A549 (cell line): ENCODE measurements at regions not wholly inside any gene's neighbourhood (a gene's known extent, or its start where the extent isn't known, plus 50 kb on each side); places are given as distances from the start of the nearest gene placed in this dataset.

Experiments
- BHLHE40 ChIP-seq: IDR thresholded peaks from 2 replicates; pipeline ENCODE4 v1.6.1; 2012; ENCODE audit warnings: low read depth, low read length, inconsistent platforms
- CBX2 ChIP-seq: fragments of 200-600 bp; sonication (generic); IDR thresholded peaks from 2 replicates; pipeline ENCODE4 v1.6.1; 2016; ENCODE audit warnings: low read depth, mild to moderate bottlenecking, borderline replicate concordance
- CHD2 ChIP-seq: fragments of 150-350 bp; IDR thresholded peaks from 2 replicates; pipeline ENCODE4 v1.6.1; 2014; ENCODE audit warnings: low read length; ENCODE audit not compliant: partially characterized antibody
- HOXA7 ChIP-seq: fragments of 250-450 bp; sonication (Bioruptor Pico); IDR thresholded peaks from 2 replicates; pipeline ENCODE4 v1.5.0; 2020; ENCODE audit warnings: mild to moderate bottlenecking, moderate library complexity
- MAZ ChIP-seq: fragments of 150-350 bp; IDR thresholded peaks from 2 replicates; pipeline ENCODE4 v1.6.1; 2014; ENCODE audit warnings: antibody characterized with exemption, low read depth, low read length, borderline replicate concordance
- POLR2A ChIP-seq: IDR thresholded peaks from 2 replicates; pipeline ENCODE4 v1.6.1; 2012; ENCODE audit warnings: mild to moderate bottlenecking, low read length
- USF2 ChIP-seq: fragments of 450-650 bp; IDR thresholded peaks from 2 replicates; pipeline ENCODE4 v1.6.1; 2014; ENCODE audit warnings: antibody characterized with exemption
- TF ChIP-seq, protein P1 (sequence below): fragments of >200 bp; sonication (Bioruptor Twin); formaldehyde crosslinking; IDR thresholded peaks from 3 replicates; pipeline ENCODE4 v1.5.1; 2016

GRCh38 chrX:113305496-113305895 lies 464.9 kb upstream of the AMOT start:
- TF ChIP-seq BHLHE40 (no peak), MAZ (no peak), HOXA7 (CRISPR knock-in tag) (no peak), POLR2A (no peak), CHD2 (no peak), CBX2 (no peak), USF2 (no peak)
- TF ChIP-seq, protein P1, sequence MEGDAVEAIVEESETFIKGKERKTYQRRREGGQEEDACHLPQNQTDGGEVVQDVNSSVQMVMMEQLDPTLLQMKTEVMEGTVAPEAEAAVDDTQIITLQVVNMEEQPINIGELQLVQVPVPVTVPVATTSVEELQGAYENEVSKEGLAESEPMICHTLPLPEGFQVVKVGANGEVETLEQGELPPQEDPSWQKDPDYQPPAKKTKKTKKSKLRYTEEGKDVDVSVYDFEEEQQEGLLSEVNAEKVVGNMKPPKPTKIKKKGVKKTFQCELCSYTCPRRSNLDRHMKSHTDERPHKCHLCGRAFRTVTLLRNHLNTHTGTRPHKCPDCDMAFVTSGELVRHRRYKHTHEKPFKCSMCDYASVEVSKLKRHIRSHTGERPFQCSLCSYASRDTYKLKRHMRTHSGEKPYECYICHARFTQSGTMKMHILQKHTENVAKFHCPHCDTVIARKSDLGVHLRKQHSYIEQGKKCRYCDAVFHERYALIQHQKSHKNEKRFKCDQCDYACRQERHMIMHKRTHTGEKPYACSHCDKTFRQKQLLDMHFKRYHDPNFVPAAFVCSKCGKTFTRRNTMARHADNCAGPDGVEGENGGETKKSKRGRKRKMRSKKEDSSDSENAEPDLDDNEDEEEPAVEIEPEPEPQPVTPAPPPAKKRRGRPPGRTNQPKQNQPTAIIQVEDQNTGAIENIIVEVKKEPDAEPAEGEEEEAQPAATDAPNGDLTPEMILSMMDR, result no peak
